GM18499 (cell line): ENCODE measurements at regions not wholly inside any gene's neighbourhood (a gene's known extent, or its start where the extent isn't known, plus 50 kb on each side); places are given as distances from the start of the nearest gene placed in this dataset.
"Not testable (repeated sequence)": the region's sequence is repeated elsewhere in the genome, so short reads cannot be mapped to it uniquely, and the experiment has no call there.

Source experiments
- ATAC-seq: cut with Tn5 transposase; IDR thresholded peaks from one replicate; pipeline ENCODE4 v1.9.1; 2021; ENCODE audit warnings: moderate number of reproducible peaks; ENCODE audit not compliant: insufficient read depth, unreplicated experiment

DNA sequence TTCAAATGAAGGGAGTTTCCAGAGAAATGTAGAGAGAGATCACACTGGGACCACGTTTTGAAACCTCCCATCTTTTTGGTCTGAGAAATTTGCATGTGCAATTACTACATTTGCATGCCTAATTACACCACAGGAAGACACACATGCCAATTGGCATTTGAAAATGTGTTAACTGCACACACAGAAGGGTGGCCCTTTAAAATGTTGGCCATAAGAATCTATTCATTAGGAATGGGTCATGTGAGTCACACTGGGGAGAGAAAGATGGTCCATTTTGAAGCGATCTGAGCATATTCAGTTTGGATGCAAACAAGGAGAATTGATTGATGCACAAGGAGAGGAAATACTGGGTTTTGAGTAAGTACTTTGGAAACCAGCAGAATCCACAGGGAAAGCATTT, 1407.1 kb upstream of the ACVR2A start:
- ATAC-seq = no peak

DNA sequence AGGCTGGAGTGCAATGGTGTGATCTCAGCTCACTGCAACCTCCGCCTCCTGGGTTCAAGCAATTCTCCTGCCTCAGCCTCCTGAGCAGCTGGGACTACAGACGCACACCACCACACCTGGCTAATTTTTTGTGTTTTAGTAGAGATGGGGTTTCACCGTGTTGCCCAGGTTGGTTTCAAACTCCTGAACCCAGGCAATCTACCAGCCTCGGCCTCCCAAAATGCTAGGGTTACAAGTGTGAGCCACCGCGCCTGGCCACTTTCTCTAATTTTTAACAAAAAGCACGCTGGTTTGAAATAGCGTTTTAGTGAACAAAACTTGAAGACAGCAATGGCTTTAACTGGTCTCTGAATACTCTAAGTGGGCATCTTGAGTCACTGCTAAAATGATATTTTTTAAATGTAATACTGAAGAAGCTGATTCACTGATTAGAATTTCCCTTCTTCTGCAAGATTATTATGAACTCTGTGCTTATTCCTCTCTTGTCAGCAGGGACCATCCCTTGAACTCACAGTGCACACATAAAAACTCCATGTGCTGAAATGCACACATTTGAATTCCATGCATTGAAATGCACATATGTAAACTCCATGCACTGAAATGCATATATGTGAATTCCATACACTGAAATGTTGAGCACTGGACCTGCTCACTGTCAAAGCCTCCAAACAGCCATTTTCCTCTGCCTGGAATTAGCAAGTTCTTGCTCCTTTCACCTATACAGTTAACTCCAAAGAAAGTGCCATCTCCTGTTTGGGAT, 1411.5 kb upstream of the ACVR2A start:
- no peak for ATAC-seq

DNA sequence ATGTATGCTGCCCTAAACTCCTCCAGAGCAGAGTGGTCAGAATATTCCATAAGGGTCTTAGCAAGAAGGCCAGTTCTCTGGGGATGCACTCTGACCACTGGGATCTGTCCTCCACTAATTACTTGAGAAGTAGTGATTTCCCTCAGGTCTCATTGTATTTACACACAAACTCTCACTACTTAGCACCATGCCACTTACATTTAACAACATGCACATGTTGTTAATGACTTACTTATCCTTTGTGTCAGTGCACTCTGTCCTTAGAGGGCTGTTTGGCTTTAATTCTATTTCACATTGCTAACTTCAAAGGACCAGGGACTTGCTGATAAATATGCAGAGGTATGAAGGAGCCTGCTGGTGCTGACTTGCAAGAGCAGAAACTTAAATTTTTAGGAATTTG, 1415.5 kb upstream of the ACVR2A start:
- no peak for ATAC-seq

DNA sequence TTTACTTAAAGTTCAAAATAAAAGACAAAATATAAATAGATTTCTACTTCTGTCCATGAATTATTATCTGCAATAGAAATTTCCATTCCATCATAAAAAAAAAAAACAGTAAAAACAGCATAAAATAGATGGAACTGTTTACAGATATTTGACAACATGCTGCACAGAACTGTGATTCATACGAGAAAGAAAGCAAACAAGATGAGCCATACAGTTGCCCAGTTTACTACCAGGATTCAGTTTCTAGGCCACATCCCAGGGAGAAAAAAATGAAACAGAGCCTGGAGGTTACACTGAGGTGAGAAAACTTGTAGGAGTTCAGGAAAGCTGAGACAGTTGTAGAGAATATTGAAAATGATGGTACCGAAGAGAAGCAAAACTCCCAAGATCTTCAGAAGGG, 1426.9 kb upstream of the ACVR2A start:
- ATAC-seq = no peak

DNA sequence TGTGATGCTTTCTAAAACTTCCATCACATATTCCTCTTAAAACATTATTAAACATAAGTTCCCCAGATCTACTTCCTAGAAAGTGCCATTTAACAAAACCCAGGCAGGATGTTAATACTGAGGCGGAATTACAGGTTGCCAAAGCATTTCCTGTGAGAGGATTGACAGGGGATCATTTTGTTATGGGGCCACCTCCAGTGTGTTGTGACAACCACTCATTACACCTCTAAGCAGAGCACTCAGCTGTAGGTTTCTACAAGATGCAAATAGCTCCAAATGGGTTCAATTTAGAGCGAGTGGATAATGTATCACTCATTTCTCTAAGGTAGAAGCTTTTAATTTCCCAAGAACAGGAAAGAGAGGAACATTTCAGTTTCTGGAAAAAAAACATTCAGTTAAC, 1429.5 kb upstream of the ACVR2A start:
- ATAC-seq = no peak

DNA sequence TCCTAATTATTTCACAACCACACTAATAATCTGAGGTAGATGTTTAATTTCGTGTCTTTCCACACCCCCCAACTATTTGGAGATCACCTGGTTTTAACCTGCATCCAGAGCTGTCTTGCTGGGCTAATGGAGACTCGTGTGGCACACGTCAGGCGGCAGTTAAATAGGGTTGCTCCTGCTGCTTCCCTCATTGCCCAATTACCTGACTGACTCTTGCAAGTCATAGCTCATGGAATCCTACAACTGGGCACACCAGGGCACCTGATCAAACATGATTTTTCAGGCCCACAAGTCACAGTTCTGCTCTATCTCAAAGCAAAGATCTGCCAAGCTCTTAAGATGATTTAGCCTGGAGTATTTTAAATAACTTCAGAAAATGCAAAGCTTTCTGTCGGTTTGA, 1430.4 kb upstream of the ACVR2A start:
- no peak for ATAC-seq

DNA sequence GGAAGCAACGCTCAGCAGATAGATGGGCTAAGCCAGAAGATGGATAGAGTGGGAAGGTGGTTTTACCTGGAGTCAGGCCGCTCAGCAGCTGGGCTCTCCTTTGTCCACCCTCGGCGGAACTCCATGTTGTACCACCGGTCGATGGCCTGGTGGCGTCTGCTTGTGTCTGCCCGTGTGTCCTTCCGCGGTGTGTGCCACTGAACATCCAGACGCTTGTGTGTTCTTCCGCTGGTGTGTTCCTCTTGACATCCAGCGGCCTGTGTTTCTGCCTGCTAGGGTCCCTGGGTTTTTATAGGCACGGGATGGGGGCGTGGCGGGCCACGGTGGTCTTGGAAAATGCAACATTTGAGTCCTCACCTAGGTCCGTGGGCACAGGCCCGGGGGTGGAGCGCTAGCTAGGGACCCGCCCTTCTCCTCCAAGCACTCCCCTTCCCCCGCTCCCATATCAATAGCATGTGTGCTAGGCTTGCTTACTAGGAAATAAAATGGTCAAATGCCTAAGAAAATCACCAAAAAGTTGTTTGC, 1431.7 kb upstream of the ACVR2A start:
- no peak for ATAC-seq

DNA sequence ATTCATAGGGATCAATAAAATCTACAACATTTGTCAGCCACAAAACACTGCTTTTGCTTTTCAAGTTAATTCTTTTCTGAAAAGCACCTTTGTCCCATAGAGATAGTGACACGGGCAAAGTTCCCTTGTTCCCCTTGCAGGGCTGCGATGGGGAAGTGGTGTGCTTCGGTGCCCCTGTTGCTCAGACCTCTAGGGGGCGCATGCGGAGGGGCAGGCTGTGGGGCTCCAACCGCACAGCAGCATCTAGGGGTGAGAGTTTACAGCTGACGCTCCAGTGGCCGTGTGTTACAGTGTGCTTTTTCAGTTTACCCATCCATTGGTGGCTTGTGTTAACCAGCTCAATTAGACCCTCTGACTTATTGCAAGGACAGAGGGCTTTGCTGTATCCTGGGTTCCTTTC, 1432.2 kb upstream of the ACVR2A start:
- no peak for ATAC-seq

DNA sequence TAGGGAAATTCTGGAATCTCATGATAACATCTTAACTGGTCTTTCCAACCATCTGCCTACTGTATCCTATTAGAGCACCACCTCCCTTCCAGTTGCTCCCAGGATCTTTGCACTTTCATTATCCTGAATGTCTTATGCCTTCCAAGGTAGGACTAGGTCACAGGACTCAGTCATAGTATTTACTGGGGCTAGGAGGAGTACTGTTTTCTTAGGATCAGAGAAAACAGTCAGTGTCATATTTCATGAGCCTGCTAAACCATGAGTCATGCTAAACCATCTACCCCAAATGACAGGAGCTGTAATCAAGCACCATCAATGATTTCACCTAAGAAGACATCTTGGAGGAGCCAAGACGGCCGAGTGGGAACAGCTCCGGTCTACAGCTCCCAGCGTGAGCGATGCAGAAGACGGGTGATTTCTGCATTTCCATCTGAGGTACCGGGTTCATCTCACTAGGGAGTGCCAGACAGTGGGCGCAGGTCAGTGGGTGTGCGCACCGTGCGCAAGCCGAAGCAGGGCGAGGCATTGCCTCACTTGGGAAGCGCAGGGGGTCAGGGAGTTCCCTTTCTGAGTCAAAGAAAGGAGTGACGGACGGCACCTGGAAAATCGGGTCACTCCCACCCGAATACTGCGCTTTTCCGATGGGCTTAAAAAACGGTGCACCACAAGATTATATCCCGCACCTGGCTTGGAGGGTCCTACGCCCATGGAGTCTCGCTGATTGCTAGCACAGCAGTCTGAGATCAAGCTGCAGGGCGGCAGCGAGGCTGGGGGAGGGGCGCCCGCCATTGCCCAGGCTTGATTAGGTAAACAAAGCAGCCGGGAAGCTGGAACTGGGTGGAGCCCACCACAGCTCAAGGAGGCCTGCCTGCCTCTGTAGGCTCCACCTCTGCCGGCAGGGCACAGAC, 1439.2 kb upstream of the ACVR2A start:
- ATAC-seq = not testable (repeated sequence)

DNA sequence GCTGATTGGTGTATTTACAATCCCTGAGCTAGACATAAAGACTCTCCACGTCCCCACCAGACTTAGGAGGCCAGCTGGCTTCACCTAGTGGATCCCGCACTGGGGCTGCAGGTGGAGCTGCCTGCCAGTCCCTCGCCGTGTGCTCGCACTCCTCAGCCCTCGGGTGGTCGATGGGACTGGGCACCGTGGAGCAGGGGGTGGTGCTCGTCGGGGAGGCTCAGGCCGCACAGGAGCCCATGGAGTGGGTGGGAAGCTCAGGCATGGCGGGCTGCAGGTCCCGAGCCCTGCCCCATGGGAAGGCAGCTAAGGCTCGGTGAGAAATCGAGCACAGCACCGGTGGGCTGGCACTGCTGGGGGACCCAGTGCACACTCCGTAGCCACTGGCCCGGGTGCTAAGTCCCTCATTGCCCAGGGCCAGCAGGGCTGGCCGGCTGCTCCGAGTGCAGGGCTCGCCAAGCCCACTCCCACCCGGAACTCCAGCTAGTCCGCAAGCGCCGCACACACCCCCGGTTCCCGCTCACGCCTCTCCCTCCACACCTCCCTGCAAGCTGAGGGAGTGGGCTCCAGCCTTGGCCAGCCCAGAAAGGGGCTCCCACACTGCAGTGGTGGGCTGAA, 1441.2 kb upstream of the ACVR2A start:
- ATAC-seq = not testable (repeated sequence)

DNA sequence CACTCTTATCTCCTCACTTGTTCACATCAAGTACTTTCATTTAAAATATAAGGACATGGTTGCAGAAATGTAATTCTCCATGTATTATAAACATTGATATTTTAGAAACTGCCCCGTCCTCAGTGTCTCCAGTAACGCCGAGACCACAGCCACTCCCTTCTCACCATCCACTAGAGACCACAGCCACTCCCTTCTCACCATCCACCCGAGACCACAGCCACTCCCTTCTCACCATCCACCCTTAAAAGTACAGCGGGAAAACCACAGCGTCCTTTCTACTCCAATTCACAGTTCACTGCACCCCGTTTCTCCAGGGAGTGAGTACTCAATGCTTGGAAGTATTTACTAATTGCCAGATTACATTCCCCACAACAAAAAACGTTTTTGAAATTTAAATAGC, 1452.2 kb upstream of the ACVR2A start:
- ATAC-seq = no peak

DNA sequence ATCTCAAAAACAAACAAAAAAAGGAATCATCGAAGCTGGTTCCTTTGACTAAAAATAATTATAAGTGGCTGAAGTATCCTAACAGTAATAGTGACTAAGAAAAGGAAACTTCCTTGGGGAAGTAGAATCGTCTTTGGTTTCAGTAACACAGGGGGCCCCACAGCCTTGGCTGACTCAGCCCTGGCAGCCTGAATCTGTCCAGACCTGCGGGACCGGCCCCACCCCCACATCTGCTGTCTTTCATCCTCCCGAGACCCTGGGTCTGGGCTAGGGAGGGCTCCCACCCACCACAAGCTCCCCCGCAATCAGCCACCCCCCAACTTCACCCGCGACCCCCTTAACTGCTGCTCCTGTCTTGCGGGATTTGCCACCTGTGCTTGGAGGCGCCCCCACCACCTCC, 1452.6 kb upstream of the ACVR2A start:
- no peak for ATAC-seq

DNA sequence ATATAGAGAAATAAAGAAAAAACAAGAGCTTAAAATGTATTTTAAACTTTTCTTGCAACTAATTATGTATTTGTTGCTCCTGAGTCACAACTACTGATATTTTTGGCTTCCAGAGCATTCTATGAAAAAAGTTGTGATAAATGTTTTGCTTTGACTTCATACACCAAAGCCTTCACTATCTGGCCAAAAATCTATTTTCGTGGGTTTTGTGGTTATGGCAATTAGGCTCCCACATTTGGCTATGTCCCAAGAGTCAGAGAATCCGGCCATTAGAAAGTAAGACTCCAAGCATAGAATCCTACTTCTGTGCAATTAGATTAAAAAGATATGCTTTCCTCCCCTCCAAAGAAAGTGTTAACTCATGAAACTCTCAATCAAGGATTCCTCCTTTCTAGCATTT, 1456.1 kb upstream of the ACVR2A start:
- ATAC-seq = no peak

DNA sequence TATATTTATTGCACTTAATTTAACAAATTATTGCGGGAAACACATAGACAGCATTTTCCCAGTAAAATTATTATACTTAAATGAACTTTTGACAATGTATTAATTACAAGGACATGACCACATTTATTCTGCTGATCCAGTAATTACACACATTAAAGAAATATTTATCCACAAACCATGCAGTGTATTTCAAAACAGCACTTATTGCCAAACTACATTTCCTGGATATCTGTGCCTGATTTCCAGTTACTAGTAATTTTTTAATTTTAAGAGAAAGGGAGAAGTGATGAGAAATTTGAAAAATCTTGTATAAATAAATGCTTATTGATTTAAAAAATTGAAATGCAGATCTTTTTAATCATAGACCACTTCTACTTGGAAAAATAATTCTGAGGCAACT, 1458.7 kb upstream of the ACVR2A start:
- no peak for ATAC-seq

DNA sequence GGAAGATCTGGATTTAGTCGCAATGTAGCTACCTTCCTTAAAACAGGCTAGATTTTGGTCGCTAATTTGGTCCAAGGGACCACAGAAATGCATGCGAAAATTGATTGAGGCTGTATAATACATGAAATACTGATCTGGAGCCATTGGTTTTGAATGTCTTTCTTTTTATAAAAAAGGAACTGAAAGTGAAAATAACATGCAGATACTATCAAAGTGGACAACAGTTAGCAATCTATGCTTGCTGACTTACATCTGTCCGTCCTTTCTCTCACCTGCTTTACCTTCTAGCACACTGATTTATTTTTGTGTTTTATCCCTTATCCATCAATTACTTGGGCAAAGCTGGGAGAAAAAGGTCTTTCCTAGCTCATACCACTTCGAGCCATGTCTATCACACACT, 1459.8 kb upstream of the ACVR2A start:
- no peak for ATAC-seq

DNA sequence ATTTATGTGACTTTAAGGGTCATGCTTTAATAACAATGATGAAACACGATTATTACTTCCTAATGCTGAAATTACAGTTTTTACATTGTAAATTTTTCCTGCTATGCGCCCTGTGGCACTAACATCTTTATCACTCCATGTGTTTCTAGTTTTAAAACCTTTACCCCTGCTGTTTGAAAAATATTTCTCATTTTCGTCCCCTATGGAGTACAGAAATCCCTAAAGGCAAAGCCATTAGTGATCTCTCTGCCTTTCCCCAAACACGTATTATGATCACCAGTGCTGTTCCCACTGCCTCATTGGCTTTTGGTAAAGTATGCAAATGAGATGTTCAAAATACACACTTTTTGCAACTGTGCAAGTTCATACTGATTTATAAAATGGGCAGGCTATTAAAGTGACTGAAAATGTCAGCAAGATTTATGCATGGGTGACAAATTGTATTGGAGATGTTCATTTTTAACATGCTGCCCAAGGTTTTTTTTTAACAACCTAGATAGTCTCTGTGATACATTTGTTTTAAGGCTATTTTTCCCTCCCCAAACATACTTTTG, 1468.2 kb upstream of the ACVR2A start:
- no peak for ATAC-seq

DNA sequence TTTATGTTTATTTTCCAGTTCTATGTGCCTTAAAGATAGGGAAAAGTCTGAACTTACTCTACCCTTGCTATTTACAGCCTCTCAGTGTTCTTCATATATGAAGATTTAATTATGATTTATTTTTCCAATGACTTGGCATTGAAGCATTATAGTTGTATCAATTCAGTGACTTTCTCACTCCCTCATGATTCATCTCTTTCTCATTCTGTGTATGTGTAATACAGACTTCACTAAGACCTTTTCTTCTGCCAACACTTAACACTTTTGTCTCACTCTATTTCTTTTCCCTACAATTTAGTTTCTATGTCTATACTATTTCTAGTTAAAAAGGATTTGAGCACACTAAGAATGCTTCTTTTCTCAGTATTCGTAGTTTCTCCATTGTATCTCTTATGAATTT, 1470.3 kb upstream of the ACVR2A start:
- no peak for ATAC-seq

DNA sequence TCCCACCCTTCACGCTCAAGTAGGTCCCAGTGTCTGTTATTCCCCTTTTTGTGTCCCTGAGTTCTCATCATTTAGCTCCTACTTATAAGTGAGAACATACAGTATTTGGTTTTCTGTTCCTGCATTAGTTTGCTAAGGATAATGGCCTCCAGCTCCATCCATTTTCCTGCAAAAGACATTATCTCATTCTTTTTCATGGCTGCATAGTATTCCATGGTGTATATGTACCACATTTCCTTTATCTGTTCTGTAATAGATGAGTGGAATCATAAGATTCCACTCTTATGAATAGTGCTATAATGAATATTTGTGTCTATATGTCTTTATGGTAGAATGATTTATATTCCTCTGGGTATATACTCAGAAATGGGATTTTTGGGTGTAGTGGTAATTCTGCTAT, 1473.5 kb upstream of the ACVR2A start:
- not testable (repeated sequence) for ATAC-seq

DNA sequence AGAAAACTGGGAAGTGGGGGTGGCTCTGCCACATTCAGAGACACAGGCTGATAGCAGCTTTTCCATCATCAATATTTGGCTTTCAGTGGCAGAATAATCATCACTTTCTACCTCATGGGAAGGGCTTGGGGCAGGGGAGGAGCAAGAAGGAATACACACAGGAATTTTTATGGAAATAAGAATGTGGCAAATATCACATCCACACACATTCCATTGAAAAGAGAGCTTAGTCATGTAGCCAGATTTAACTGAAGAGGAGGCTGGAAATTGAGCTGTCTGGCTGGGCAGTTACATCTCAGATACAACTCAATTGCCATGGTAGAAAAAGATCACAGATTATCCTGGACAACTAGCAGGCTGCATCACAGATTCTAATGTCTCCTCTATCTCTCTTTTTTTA, 1474.0 kb upstream of the ACVR2A start:
- no peak for ATAC-seq

DNA sequence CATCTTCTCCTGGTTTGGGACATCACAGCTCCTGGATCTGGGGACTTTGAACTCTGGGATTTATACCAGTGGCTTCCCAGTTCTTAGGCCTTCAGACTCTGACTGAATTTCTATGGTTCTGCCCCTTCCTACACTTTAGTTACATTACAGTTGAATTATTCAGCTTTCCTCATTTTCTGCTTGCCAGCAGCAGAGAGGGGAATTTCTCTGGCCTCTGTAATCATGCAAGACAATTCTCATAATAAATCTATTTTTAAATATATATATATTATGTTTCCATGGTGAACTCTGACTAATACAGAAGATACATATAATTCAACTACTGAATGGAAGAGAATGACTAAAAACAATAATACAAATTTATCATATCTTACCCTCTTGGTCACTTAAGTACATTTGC, 1478.6 kb upstream of the ACVR2A start:
- no peak for ATAC-seq

DNA sequence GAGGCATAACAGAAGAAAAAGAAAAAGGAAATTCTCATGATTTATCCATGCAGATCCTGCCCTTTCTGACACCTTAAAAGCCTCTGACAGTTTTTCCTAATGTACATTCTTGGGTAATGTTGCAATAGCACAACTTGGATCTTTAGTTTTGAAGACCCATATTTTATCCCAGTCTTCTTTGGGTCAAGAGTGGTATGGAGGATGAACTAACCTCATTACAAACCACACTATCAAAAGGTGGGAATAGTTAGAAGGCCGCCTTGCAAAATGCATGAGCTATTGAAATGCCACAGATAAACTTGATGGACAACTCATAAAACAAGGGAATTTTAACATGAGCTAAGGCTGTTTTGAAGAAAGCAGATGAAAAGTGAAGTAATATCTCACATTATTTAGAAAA, 1479.8 kb upstream of the ACVR2A start:
- no peak for ATAC-seq
